ENCODE measurements at regions not wholly inside any gene's neighbourhood (a gene's known extent, or its start where the extent isn't known, plus 50 kb on each side); places are given as distances from the start of the nearest gene placed in this dataset.
A peak's percentile ranks its signal among the peaks of the same experiment; 100 is the strongest.

- no peak for FAIRE-seq
- no peak for DNase-seq (ENCODE audit: low read depth in 1 of 2, low spot score in 2 of 2)
- Histone ChIP-seq H4K91ac (replicated peaks; ENCODE audit: insufficient read length, low read length) (no peak overlapping the region), H3K18ac (ENCODE audit: extremely low read depth, low read length) (no peak overlapping the region), H3K4me2 (ENCODE audit: insufficient read depth in 1 of 2, low read depth in 2 of 2, low read length in 2 of 2) (no peak overlapping the region), H3K9me3 (ENCODE audit: insufficient read depth in 2 of 2, low read depth in 1 of 2, low read length in 1 of 2) (peaks cover 8 to 11% of the 10 kb centered on the region in 2 experiments), H3K56ac (replicated peaks; ENCODE audit: insufficient read length, low read depth, low read length) (no peak overlapping the region), H4K8ac (ENCODE audit: extremely low read depth, insufficient read depth, low read length) (no peak overlapping the region), H2BK20ac (ENCODE audit: low read length) (no peak overlapping the region), H3K27me3 (replicated peaks in 1 of 4; ENCODE audit: control insufficient read depth in 3 of 4, extremely low read depth in 1 of 4, insufficient read depth in 3 of 4, low read length in 3 of 4) (no peaks in the 10 kb centered on the region), H3K36me3 (ENCODE audit: control insufficient read depth in 2 of 4, insufficient read depth in 4 of 4, low read length in 3 of 4) (no peaks in the 10 kb centered on the region), H3K4me1 (replicated peaks in 1 of 4; ENCODE audit: control insufficient read depth in 3 of 4, insufficient read depth in 4 of 4, low read length in 3 of 4) (no peaks in the 10 kb centered on the region), H3K14ac (ENCODE audit: insufficient read length) (no peak overlapping the region), H2BK120ac (replicated peaks; ENCODE audit: low read depth, low read length) (no peak overlapping the region), H2AFZ (ENCODE audit: low read length) (no peak overlapping the region), H3K23me2 (ENCODE audit: low read depth, low read length) (no peaks in the 10 kb centered on the region), H3K4me3 (ENCODE audit: extremely low read depth in 1 of 4, insufficient read depth in 2 of 4, low read depth in 3 of 4, low read length in 4 of 4) (no peak overlapping the region), H3K79me2 (ENCODE audit: control insufficient read depth in 1 of 2, insufficient read depth in 2 of 2, low read length in 2 of 2) (no peaks in the 10 kb centered on the region), H3K4ac (replicated peaks; ENCODE audit: insufficient read length, low read depth, low read length) (no peak overlapping the region), H2AK5ac (ENCODE audit: low read depth, low read length) (0 out of 2 replicates have a peak overlapping the region, but pooled peaks have one; percentile 17), H4K20me1 (replicated peaks in 1 of 2; ENCODE audit: control insufficient read depth in 1 of 2, insufficient read depth in 2 of 2, low read length in 2 of 2) (no peaks in the 10 kb centered on the region), H3K79me1 (ENCODE audit: low read depth, low read length) (no peaks in the 10 kb centered on the region), H2BK12ac (ENCODE audit: low read depth, low read length) (no peak overlapping the region), H2BK5ac (ENCODE audit: low read depth, low read length) (no peak overlapping the region), H4K5ac (ENCODE audit: insufficient read length, low read depth, low read length) (no peak overlapping the region), H3K9ac (replicated peaks in 1 of 4; ENCODE audit: extremely low read depth in 1 of 4, low read depth in 3 of 4, low read length in 3 of 4) (no peak overlapping the region), H3K23ac (ENCODE audit: insufficient read length) (no peak overlapping the region), H3K27ac (ENCODE audit: low read depth, low read length) (no peak overlapping the region), H2BK15ac (ENCODE audit: low read length) (no peak overlapping the region)
- TF ChIP-seq USF2 (IDR thresholded peaks at IDR 0.05; ENCODE audit: low read length), result no peak
- no peak for TF ChIP-seq TCF12 (IDR thresholded peaks at IDR 0.05; ENCODE audit: low read depth, low read length)
- TF ChIP-seq MAX (IDR thresholded peaks at IDR 0.05), result no peak
- no peak for TF ChIP-seq HDAC2 (IDR thresholded peaks at IDR 0.05; ENCODE audit: borderline replicate concordance in 1 of 2, low read depth in 2 of 2, low read length in 2 of 2)
- TF ChIP-seq ASH2L (IDR thresholded peaks at IDR 0.05; ENCODE audit: low read length), result no peak
- TF ChIP-seq CREB1 (IDR thresholded peaks at IDR 0.05), result no peak
- no peak for TF ChIP-seq TBP (IDR thresholded peaks at IDR 0.05; ENCODE audit: low read depth, low read length)
- no peak for TF ChIP-seq CHD2 (IDR thresholded peaks at IDR 0.05; ENCODE audit: low read length)
- no peak for TF ChIP-seq BCL11A (IDR thresholded peaks at IDR 0.05; ENCODE audit: low read depth in 2 of 2, low read length in 2 of 2)
- TF ChIP-seq CEBPB (IDR thresholded peaks at IDR 0.05; ENCODE audit: low read depth, low read length), result no peak
- no peak for TF ChIP-seq EGR1 (IDR thresholded peaks at IDR 0.05; ENCODE audit: borderline replicate concordance, low read depth, low read length)
- TF ChIP-seq ATF3 (IDR thresholded peaks at IDR 0.05; ENCODE audit: insufficient read depth, low read depth, low read length), result no peak
- TF ChIP-seq CTBP2 (IDR thresholded peaks at IDR 0.05; ENCODE audit: borderline replicate concordance, insufficient read depth, insufficient read length, low read length), result no peak
- CTCF ChIA-PET (ENCODE audit: partially characterized antibody), result no interaction called here
- POLR2A ChIA-PET (ENCODE audit: partially characterized antibody), result no interaction called here
- 88% methylated on average over 4 of the region's 4 CpGs; no CpG with 5 or more reads in 1 of the 2 experiments for WGBS, 2 experiments (ENCODE audit: extremely low coverage in 1 of 2, insufficient coverage in 1 of 2, insufficient read length in 1 of 2, insufficient replicate concordance in 2 of 2, low coverage in 1 of 2, low lambda C conversion rate in 2 of 2, missing lambda C conversion rate in 1 of 2)
Observed at GRCh38 chr20:51979226-51979625, 176.9 kb upstream of the SALL4 start.

All from H1 (cell line).